ENCODE measurements at regions not wholly inside any gene's neighbourhood (a gene's known extent, or its start where the extent isn't known, plus 50 kb on each side); places are given as distances from the start of the nearest gene placed in this dataset.

GRCh38 chr3:194967151-194968117 is 281.8 kb downstream of the FAM43A start:
- peaks cover 0 to 5% (median 0%) of the 10 kb centered on the region in 3 donors for H3K4me1 Mint-ChIP-seq
- DNase-seq (no peak), ATAC-seq (ENCODE audit: low read depth in 2 of 2) (no peak)
- H3K27me3 Mint-ChIP-seq: peaks cover 4 to 29% (median 13%) of the 10 kb centered on the region in 3 donors
- no peaks in the 10 kb centered on the region for H3K9me3 Mint-ChIP-seq
- no peaks in the 10 kb centered on the region for H3K36me3 Mint-ChIP-seq
- H3K4me3 Mint-ChIP-seq: no peak overlapping the region
- peak overlapping the region in 1 of 6 donors; percentile 49 for H3K27ac Mint-ChIP-seq

- Mint-ChIP-seq H3K4me1 (peaks cover under 1 to 5% (median 4%) of the 10 kb centered on the region in 3 donors), H3K27me3 (peaks cover 4 to 23% (median 13%) of the 10 kb centered on the region in 3 donors), H3K36me3 (no peaks in the 10 kb centered on the region), H3K4me3 (no peak overlapping the region), H3K9me3 (no peaks in the 10 kb centered on the region), H3K27ac (no peak overlapping the region)
- ATAC-seq (ENCODE audit: low read depth in 2 of 2) (no peak), DNase-seq (no peak)
These were observed 284.4 kb downstream of the FAM43A start for GRCh38 chr3:194970066-194970465.

- Mint-ChIP-seq H3K4me1 (peaks cover 10 to 15% (median 14%) of the 10 kb centered on the region in 3 donors), H3K27me3 (peaks cover 4 to 18% (median 13%) of the 10 kb centered on the region in 3 donors), H3K36me3 (no peaks in the 10 kb centered on the region), H3K9me3 (no peaks in the 10 kb centered on the region), H3K27ac (no peak overlapping the region), H3K4me3 (no peak overlapping the region)
- ATAC-seq (ENCODE audit: low read depth in 2 of 2) (no peak), DNase-seq (no peak)
These were observed 285.3 kb downstream of the FAM43A start for GRCh38 chr3:194971009-194971408.

GRCh38 chr3:194971965-194972364 is 286.3 kb downstream of the FAM43A start:
- DNase-seq (no peak), ATAC-seq (ENCODE audit: low read depth in 2 of 2) (no peak)
- Mint-ChIP-seq H3K9me3 (no peaks in the 10 kb centered on the region), H3K4me3 (no peak overlapping the region), H3K4me1 (peaks cover 15 to 23% (median 18%) of the 10 kb centered on the region in 3 donors), H3K27ac (no peak overlapping the region), H3K36me3 (no peaks in the 10 kb centered on the region), H3K27me3 (peaks cover 4 to 13% (median 9%) of the 10 kb centered on the region in 3 donors)

- no peak for DNase-seq
- no peaks in the 10 kb centered on the region for H3K36me3 Mint-ChIP-seq
- H3K4me3 Mint-ChIP-seq: no peak overlapping the region
- H3K27ac Mint-ChIP-seq: no peak overlapping the region
- H3K27me3 Mint-ChIP-seq: peaks cover 4 to 6% (median 5%) of the 10 kb centered on the region in 3 donors
- H3K9me3 Mint-ChIP-seq: no peaks in the 10 kb centered on the region
- ATAC-seq (ENCODE audit: low read depth in 2 of 2): no peak
- H3K4me1 Mint-ChIP-seq: peaks cover 15 to 25% (median 18%) of the 10 kb centered on the region in 3 donors
These were observed 287.0 kb downstream of the FAM43A start for GRCh38 chr3:194972641-194973040.

- H3K27ac Mint-ChIP-seq: no peak overlapping the region
- H3K27me3 Mint-ChIP-seq: peaks cover 0 to 2% (median 0%) of the 10 kb centered on the region in 3 donors
- no peak overlapping the region for H3K4me3 Mint-ChIP-seq
- no peaks in the 10 kb centered on the region for H3K9me3 Mint-ChIP-seq
- no peak for ATAC-seq (ENCODE audit: low read depth in 2 of 2)
- H3K4me1 Mint-ChIP-seq: peaks cover 14 to 25% (median 15%) of the 10 kb centered on the region in 3 donors
- no peaks in the 10 kb centered on the region for H3K36me3 Mint-ChIP-seq
- no peak for DNase-seq
These were observed 287.8 kb downstream of the FAM43A start for GRCh38 chr3:194973366-194974000.

- ATAC-seq (ENCODE audit: low read depth in 2 of 2): no peak
- H3K4me3 Mint-ChIP-seq: no peak overlapping the region
- H3K36me3 Mint-ChIP-seq: no peaks in the 10 kb centered on the region
- H3K9me3 Mint-ChIP-seq: no peaks in the 10 kb centered on the region
- H3K27ac Mint-ChIP-seq: peak overlapping the region in 2 of 6 donors; percentile 14 to 85
- DNase-seq: no peak
- H3K4me1 Mint-ChIP-seq: peaks cover 14 to 25% (median 15%) of the 10 kb centered on the region in 3 donors
- no peaks in the 10 kb centered on the region for H3K27me3 Mint-ChIP-seq
These were observed 288.9 kb downstream of the FAM43A start for GRCh38 chr3:194974468-194975135.

- Mint-ChIP-seq H3K36me3 (no peaks in the 10 kb centered on the region), H3K4me1 (peaks cover 14 to 25% (median 15%) of the 10 kb centered on the region in 3 donors), H3K27ac (peak overlapping the region in 5 of 6 donors; percentile 7 to 81 (median 75)), H3K27me3 (no peaks in the 10 kb centered on the region), H3K4me3 (peak overlapping the region in 5 of 8 donors; percentile 2 to 65 (median 49)), H3K9me3 (no peaks in the 10 kb centered on the region)
- ATAC-seq (ENCODE audit: low read depth in 2 of 2) (no peak), DNase-seq (no peak)
These were observed 290.4 kb downstream of the FAM43A start for GRCh38 chr3:194976049-194976451.

GRCh38 chr3:194976874-194977273 is 291.2 kb downstream of the FAM43A start:
- ATAC-seq (ENCODE audit: low read depth in 2 of 2) (no peak), DNase-seq (no peak)
- peak overlapping the region in 1 of 6 donors; percentile 13 for H3K27ac Mint-ChIP-seq
- peak overlapping the region in 2 of 8 donors; percentile 13 to 15 for H3K4me3 Mint-ChIP-seq
- peaks cover 0 to 4% (median 0%) of the 10 kb centered on the region in 7 donors for H3K9me3 Mint-ChIP-seq
- no peaks in the 10 kb centered on the region for H3K36me3 Mint-ChIP-seq
- peaks cover 14 to 25% (median 15%) of the 10 kb centered on the region in 3 donors for H3K4me1 Mint-ChIP-seq
- H3K27me3 Mint-ChIP-seq: peaks cover 0 to 4% (median 3%) of the 10 kb centered on the region in 3 donors

GRCh38 chr3:194977356-194977755 is 291.7 kb downstream of the FAM43A start:
- H3K4me1 Mint-ChIP-seq: peaks cover 14 to 25% (median 15%) of the 10 kb centered on the region in 3 donors
- peaks cover 0 to 8% (median 1%) of the 10 kb centered on the region in 7 donors for H3K9me3 Mint-ChIP-seq
- no peaks in the 10 kb centered on the region for H3K36me3 Mint-ChIP-seq
- ATAC-seq (ENCODE audit: low read depth in 2 of 2) (no peak), DNase-seq (no peak)
- H3K27me3 Mint-ChIP-seq: peaks cover 0 to 9% (median 3%) of the 10 kb centered on the region in 3 donors
- H3K4me3 Mint-ChIP-seq: no peak overlapping the region
- H3K27ac Mint-ChIP-seq: no peak overlapping the region

GRCh38 chr3:194979173-194979572 is 291.8 kb downstream of the XXYLT1 start:
- Mint-ChIP-seq H3K27me3 (peaks cover 3 to 25% (median 16%) of the 10 kb centered on the region in 3 donors), H3K36me3 (no peaks in the 10 kb centered on the region), H3K4me1 (peaks cover 15 to 27% (median 15%) of the 10 kb centered on the region in 3 donors), H3K27ac (no peak overlapping the region), H3K9me3 (peaks cover 0 to 11% (median 2%) of the 10 kb centered on the region in 7 donors), H3K4me3 (no peak overlapping the region)
- DNase-seq (no peak), ATAC-seq (ENCODE audit: low read depth in 2 of 2) (no peak)

GRCh38 chr3:194982472-194982871 is 288.5 kb downstream of the XXYLT1 start:
- Mint-ChIP-seq H3K27me3 (peaks cover 3 to 47% (median 40%) of the 10 kb centered on the region in 3 donors), H3K4me1 (peaks cover 4 to 11% (median 6%) of the 10 kb centered on the region in 3 donors), H3K9me3 (peaks cover 0 to 11% (median 2%) of the 10 kb centered on the region in 7 donors), H3K4me3 (no peak overlapping the region), H3K36me3 (no peaks in the 10 kb centered on the region), H3K27ac (peak overlapping the region in 2 of 6 donors; percentile 49 to 69)
- DNase-seq (no peak), ATAC-seq (ENCODE audit: low read depth in 2 of 2) (no peak)

- peaks cover 4 to 11% (median 6%) of the 10 kb centered on the region in 3 donors for H3K4me1 Mint-ChIP-seq
- no peak overlapping the region for H3K4me3 Mint-ChIP-seq
- H3K36me3 Mint-ChIP-seq: no peaks in the 10 kb centered on the region
- no peak overlapping the region for H3K27ac Mint-ChIP-seq
- DNase-seq (no peak), ATAC-seq (ENCODE audit: low read depth in 2 of 2) (no peak)
- H3K9me3 Mint-ChIP-seq: peaks cover 0 to 11% (median 2%) of the 10 kb centered on the region in 7 donors
- H3K27me3 Mint-ChIP-seq: peaks cover 3 to 51% (median 40%) of the 10 kb centered on the region in 3 donors
These were observed 287.8 kb downstream of the XXYLT1 start for GRCh38 chr3:194983121-194983520.

Data from naive B cell (primary cell).